ENCODE measurements at regions not wholly inside any gene's neighbourhood (a gene's known extent, or its start where the extent isn't known, plus 50 kb on each side); places are given as distances from the start of the nearest gene placed in this dataset.

DNA sequence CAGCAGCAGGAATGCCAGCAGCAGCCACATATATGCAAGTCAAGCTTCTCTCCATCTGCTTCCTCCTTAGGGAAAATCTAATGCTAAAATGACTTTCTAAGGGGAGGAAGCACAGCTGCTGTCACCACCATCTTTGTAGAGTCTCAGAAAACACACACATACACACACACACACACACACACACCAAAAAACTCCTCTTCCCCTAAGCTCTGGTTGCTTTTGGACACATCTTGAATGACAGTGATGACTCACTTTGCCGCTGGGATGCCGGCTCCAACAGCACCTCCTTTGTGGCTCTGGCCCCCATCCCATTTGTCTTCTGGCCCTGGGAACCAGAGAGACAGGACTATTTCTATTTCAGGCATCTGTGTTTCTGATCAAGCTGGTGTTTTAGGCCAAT lies 124.8 kb upstream of the GOLIM4 start:
- Histone ChIP-seq H3K4me1 (no peaks in the 10 kb centered on the region), H3K4me3 (no peak overlapping the region), H3K27me3 (no peaks in the 10 kb centered on the region), H3K9me3 (no peaks in the 10 kb centered on the region), H3K36me3 (ENCODE audit: low read depth, missing control alignments) (no peaks in the 10 kb centered on the region), H3K27ac (no peak overlapping the region)
- WGBS, 2 donors, result 74 to 82% methylated on average over 2 of the region's 2 CpGs
- intact Hi-C loops (cut with DNase I; ENCODE audit: low total_unique reads), result no loop called here
- TF ChIP-seq, protein P1, sequence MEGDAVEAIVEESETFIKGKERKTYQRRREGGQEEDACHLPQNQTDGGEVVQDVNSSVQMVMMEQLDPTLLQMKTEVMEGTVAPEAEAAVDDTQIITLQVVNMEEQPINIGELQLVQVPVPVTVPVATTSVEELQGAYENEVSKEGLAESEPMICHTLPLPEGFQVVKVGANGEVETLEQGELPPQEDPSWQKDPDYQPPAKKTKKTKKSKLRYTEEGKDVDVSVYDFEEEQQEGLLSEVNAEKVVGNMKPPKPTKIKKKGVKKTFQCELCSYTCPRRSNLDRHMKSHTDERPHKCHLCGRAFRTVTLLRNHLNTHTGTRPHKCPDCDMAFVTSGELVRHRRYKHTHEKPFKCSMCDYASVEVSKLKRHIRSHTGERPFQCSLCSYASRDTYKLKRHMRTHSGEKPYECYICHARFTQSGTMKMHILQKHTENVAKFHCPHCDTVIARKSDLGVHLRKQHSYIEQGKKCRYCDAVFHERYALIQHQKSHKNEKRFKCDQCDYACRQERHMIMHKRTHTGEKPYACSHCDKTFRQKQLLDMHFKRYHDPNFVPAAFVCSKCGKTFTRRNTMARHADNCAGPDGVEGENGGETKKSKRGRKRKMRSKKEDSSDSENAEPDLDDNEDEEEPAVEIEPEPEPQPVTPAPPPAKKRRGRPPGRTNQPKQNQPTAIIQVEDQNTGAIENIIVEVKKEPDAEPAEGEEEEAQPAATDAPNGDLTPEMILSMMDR (IDR thresholded peaks at IDR 0.05), result no peak
- no peak for TF ChIP-seq POLR2A (IDR thresholded peaks at IDR 0.05)
- DNase-seq, result no peak

DNA sequence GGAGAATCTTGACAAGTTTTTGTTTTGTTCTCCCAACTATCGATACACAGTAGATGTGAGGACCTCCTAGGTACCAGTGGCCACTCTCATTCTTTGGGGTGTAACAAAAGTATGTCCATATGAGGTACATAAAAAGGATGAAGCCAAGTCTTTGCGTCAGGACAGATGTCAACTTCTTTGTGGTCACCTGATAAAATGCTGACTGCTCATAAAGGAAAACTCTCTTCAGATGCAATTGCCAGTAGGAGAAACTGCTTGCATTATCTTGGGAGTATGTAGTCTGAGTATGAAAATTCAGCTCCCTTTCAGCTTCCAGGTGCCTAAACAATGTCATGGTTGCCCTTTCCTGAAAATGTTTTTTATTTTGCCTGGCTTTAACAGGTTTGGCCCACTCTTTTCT lies 123.8 kb upstream of the GOLIM4 start:
- WGBS, 2 donors, result 89 to 92% methylated on average over 2 of the region's 2 CpGs
- intact Hi-C loops (cut with DNase I; ENCODE audit: low total_unique reads), result no loop called here
- DNase-seq, result no peak
- H3K9me3 ChIP-seq, result no peaks in the 10 kb centered on the region
- no peak overlapping the region for H3K4me3 ChIP-seq
- TF ChIP-seq, protein P1 (IDR thresholded peaks at IDR 0.05), result no peak
- TF ChIP-seq POLR2A (IDR thresholded peaks at IDR 0.05), result no peak
- H3K4me1 ChIP-seq, result no peaks in the 10 kb centered on the region
- no peaks in the 10 kb centered on the region for H3K27me3 ChIP-seq
- no peak overlapping the region for H3K27ac ChIP-seq
- H3K36me3 ChIP-seq (ENCODE audit: low read depth, missing control alignments), result no peaks in the 10 kb centered on the region

DNA sequence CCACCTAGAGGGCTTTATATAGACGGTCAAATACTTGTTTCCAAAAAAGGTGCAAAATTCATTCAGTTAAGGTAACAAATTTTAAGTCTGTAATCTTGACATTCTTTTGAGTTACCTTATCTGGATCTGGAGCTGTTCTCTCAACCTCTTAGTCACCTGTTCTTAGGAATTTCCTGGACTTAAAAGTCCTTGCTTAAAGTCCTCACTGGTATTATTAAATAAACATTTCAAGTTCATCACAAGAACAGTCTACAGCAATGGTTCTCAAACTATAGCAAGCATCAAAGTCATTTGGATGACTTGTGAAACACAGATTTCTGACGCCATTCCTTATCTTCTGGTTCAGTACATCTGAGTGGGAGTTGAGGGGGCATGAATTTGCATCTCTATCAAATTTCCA lies 122.9 kb upstream of the GOLIM4 start:
- Histone ChIP-seq H3K9me3 (no peaks in the 10 kb centered on the region), H3K36me3 (ENCODE audit: low read depth, missing control alignments) (no peaks in the 10 kb centered on the region), H3K4me3 (no peak overlapping the region), H3K4me1 (no peaks in the 10 kb centered on the region), H3K27me3 (no peaks in the 10 kb centered on the region), H3K27ac (no peak overlapping the region)
- intact Hi-C loops (cut with DNase I; ENCODE audit: low total_unique reads), result no loop called here
- WGBS, 2 donors, result 63 to 74% methylated on average over 2 of the region's 2 CpGs
- DNase-seq, result no peak
- TF ChIP-seq, protein P1 (IDR thresholded peaks at IDR 0.05), result no peak
- TF ChIP-seq POLR2A (IDR thresholded peaks at IDR 0.05), result no peak

DNA sequence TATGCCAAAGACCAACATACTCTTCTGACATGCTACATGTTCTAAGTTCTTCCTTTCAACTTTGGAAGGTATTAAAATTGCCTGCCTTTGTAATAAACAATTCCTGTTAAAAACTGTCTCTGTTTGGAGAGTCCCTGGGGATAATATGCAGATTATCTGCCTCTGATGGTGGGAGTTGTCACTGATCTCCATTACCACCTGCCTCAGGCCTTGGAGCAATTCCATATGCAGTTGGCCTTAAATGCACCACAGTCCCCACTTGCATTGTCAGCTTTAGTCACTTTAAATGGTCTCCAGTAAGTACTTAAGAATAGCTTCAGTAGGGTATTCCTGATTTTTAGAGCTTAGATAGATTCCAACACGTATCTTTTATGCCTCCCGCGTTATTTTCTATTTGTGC lies 121.1 kb upstream of the GOLIM4 start:
- H3K4me3 ChIP-seq, result no peak overlapping the region
- no peak for TF ChIP-seq POLR2A (IDR thresholded peaks at IDR 0.05)
- TF ChIP-seq, protein P1 (IDR thresholded peaks at IDR 0.05), result no peak
- no peaks in the 10 kb centered on the region for H3K9me3 ChIP-seq
- H3K27me3 ChIP-seq, result no peaks in the 10 kb centered on the region
- intact Hi-C loops (cut with DNase I; ENCODE audit: low total_unique reads), result no loop called here
- H3K27ac ChIP-seq, result no peak overlapping the region
- no peak for DNase-seq
- WGBS, 2 donors, result 83 to 85% methylated on average over 3 of the region's 3 CpGs
- H3K36me3 ChIP-seq (ENCODE audit: low read depth, missing control alignments), result no peaks in the 10 kb centered on the region
- H3K4me1 ChIP-seq, result no peaks in the 10 kb centered on the region

DNA sequence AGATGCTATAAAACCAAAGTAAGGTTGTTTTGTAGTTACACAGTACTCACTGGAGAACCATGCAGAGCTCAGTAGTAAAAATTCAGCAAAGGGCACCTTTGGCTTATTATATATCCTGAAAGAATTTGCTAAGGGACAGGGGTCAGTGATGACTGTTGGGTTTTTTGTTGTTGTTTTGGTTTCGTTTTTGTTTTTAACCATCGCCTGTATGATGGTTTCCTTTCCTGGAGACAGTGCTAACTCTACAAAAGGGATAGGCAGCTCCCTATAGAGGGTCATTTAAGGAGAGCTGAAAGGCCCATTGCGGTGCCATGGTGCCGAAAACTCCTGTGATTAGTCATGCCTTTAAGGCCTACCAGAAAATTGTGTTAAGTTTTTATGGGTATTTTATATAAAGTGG lies 118.2 kb upstream of the GOLIM4 start:
- H3K9me3 ChIP-seq, result no peaks in the 10 kb centered on the region
- H3K4me1 ChIP-seq, result no peaks in the 10 kb centered on the region
- H3K36me3 ChIP-seq (ENCODE audit: low read depth, missing control alignments), result no peaks in the 10 kb centered on the region
- DNase-seq, result no peak
- 71 to 84% methylated on average over 4 of the region's 4 CpGs for WGBS, 2 donors
- no peak for TF ChIP-seq POLR2A (IDR thresholded peaks at IDR 0.05)
- TF ChIP-seq, protein P1 (IDR thresholded peaks at IDR 0.05), result no peak
- H3K27me3 ChIP-seq, result no peaks in the 10 kb centered on the region
- H3K27ac ChIP-seq, result no peak overlapping the region
- no peak overlapping the region for H3K4me3 ChIP-seq
- intact Hi-C loops (cut with DNase I; ENCODE audit: low total_unique reads), result no loop called here

Data from testis (tissue), 2 donors.